Heart right ventricle (tissue), 16 donors: ENCODE measurements at regions not wholly inside any gene's neighbourhood (a gene's known extent, or its start where the extent isn't known, plus 50 kb on each side); places are given as distances from the start of the nearest gene placed in this dataset.

Source experiments
- ATAC-seq, 8 donors: fragments of 200-7000 bp; cut with Tn5 transposase; one replicate each; pipeline ENCODE4 v1.9.1; 2020; ENCODE audit warnings: mild to moderate bottlenecking in 8 of 8, moderate library complexity in 8 of 8, moderate number of reproducible peaks in 1 of 8
- DNase-seq, 2 donors: peaks; one replicate each; pipeline ENCODE4 v3.0.0-alpha.2; 2020
- H3K27ac ChIP-seq, 10 donors: fragments of 200-600 bp; sonication (generic) in 2 of 10; one replicate each; pipeline versions ENCODE4 v1.5.0 to v1.8.0; 2020 to 2022; ENCODE audit warnings: mild to moderate bottlenecking in 3 of 10
- H3K27me3 ChIP-seq, 7 donors: fragments of 200-600 bp; one replicate each; pipeline ENCODE4 v1.8.0; 2021 to 2022; ENCODE audit warnings: mild to moderate bottlenecking in 2 of 7
- H3K36me3 ChIP-seq, 9 donors: fragments of 200-600 bp; sonication (generic) in 1 of 9; one replicate each; pipeline versions ENCODE4 v1.5.0 to v1.8.0; 2020 to 2022; ENCODE audit warnings: mild to moderate bottlenecking in 2 of 9
- H3K4me1 ChIP-seq, 9 donors: fragments of 200-600 bp; sonication (generic) in 1 of 9; one replicate each; pipeline versions ENCODE4 v1.5.0 to v1.8.0; 2020 to 2022; ENCODE audit warnings: mild to moderate bottlenecking in 4 of 9
- H3K4me3 ChIP-seq, 10 donors: fragments of 200-600 bp; sonication (generic) in 2 of 10; one replicate each; pipeline versions ENCODE4 v1.5.0 to v1.8.0; 2020 to 2022; ENCODE audit warnings: mild to moderate bottlenecking in 7 of 10, moderate library complexity in 2 of 10
- H3K9me3 ChIP-seq, 11 donors: fragments of 200-600 bp in 10 of 11; sonication (generic) in 2 of 11; one replicate each; pipeline versions ENCODE4 v1.5.0 to v1.8.0; 2013 to 2022; ENCODE audit warnings: mild to moderate bottlenecking in 2 of 11, control low read depth in 1 of 11, moderate library complexity in 1 of 11
- WGBS, 2 donors: extraction: QIAGEN DNeasy Blood & Tissue Kit; methylation state at CpG; one replicate each; pipeline ENCODE4 v1.1.7; 2013; ENCODE audit warnings: inconsistent platforms in 1 of 2; 5-methylcytosine and 5-hydroxymethylcytosine counted together
- intact Hi-C, 10 donors: fragments of 100-400 bp; cut with DNase I; formaldehyde crosslinking; loops; one replicate each; pipeline versions ENCODE4 v1.11.1 to v1.14.2; 2022
- TF ChIP-seq, protein P1 (sequence below), 9 donors: fragments of 200-600 bp; sonication (generic) in 2 of 9; IDR thresholded peaks; one replicate each; pipeline versions ENCODE4 v1.5.0 to v1.8.0; 2021 to 2022; ENCODE audit warnings: antibody characterized with exemption in 9 of 9, mild to moderate bottlenecking in 5 of 9, moderate library complexity in 1 of 9
- donor health status: Arrhythmogenic right ventricular cardiomyopathy.
- donor health status: ischemic (EF 13 %, LVEDD 7.1; RV severe dilation, severe dysfunction).
- donor health status: healthy with polysubstance abuse.
- donor health status: DM: no; HTN: yes; CAD: no.
- donor health status: DM: no; HTN: no; CAD: no.
- donor health status: ischemic (EF 25% LVEDD 6.9; RV normal size, moderate dysfunction).
- donor health status: ischemic (EF 25% LVEDD 5.7; RV mildly dilated, moderate dysfunction).
- donor health status: healthy.
- donor health status: DM: yes; HTN: yes; CAD: no.
- donor health status: Ischemic cardiomyopathy.
- donor health status: ischemic (EF 35%, LVEDD 5.7; RV mildly dilated, moderate dysfunction).
- donor health status: nonischemic (EF 11% LVEDD 7.7; RV severe dilation, severe dysfunction).
- donor health status: DM: yes; HTN: yes; CAD: no.
- donor health status: PGD.
- donor health status: ischemic (EF 29% LVEDD 5.4; RV normal size, mild dysfunction).
- donor health status: nonischemic (EF 23%, LVEDD 6.1; RV moderate dilation, normal function).

DNA sequence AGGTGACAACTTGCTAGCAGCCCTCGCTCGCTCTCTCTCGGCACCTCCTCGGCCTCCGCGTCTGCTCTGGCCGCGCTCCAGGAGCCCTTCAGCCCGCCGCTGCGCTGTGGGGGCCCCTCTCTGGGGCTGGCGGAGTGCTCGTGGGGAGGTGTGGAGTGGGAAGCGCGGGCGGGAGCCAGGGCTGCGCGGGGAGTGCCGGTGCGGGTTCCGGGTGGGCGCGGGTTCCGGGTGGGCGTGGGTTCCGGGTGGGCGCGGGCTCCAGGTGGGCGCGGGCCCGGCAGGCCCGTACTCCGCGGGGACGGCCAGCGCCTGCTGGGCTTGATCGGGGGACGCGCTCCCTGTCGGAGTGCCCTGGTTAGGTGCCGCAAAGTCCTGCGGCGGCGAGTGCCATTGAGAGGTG lies 384.3 kb downstream of the GPM6A start:
- no peaks in the 10 kb centered on the region for H3K27me3 ChIP-seq
- no peak overlapping the region for H3K4me3 ChIP-seq
- 81 to 82% methylated on average over 35 to 43 of the region's 44 CpGs for WGBS, 2 donors
- ATAC-seq (no peak), DNase-seq (no peak)
- no peaks in the 10 kb centered on the region for H3K36me3 ChIP-seq
- intact Hi-C loops: no loop called here
- TF ChIP-seq, protein P1, sequence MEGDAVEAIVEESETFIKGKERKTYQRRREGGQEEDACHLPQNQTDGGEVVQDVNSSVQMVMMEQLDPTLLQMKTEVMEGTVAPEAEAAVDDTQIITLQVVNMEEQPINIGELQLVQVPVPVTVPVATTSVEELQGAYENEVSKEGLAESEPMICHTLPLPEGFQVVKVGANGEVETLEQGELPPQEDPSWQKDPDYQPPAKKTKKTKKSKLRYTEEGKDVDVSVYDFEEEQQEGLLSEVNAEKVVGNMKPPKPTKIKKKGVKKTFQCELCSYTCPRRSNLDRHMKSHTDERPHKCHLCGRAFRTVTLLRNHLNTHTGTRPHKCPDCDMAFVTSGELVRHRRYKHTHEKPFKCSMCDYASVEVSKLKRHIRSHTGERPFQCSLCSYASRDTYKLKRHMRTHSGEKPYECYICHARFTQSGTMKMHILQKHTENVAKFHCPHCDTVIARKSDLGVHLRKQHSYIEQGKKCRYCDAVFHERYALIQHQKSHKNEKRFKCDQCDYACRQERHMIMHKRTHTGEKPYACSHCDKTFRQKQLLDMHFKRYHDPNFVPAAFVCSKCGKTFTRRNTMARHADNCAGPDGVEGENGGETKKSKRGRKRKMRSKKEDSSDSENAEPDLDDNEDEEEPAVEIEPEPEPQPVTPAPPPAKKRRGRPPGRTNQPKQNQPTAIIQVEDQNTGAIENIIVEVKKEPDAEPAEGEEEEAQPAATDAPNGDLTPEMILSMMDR (IDR thresholded peaks at IDR 0.05): no peak
- peaks cover 0 to 4% (median 0%) of the 10 kb centered on the region in 11 donors for H3K9me3 ChIP-seq
- no peaks in the 10 kb centered on the region for H3K4me1 ChIP-seq
- H3K27ac ChIP-seq: no peak overlapping the region

- WGBS, 2 donors: 46 to 58% methylated on average over 1 of the region's 1 CpG
Observed at GRCh38 chr4:175431694-175432093, 380.4 kb downstream of the GPM6A start.

GRCh38 chr4:175435381-175435783 lies 376.7 kb downstream of the GPM6A start:
- Histone ChIP-seq H3K27me3 (no peaks in the 10 kb centered on the region), H3K36me3 (no peaks in the 10 kb centered on the region), H3K27ac (no peak overlapping the region), H3K4me1 (no peaks in the 10 kb centered on the region), H3K4me3 (no peak overlapping the region), H3K9me3 (no peaks in the 10 kb centered on the region)
- TF ChIP-seq, protein P1 (IDR thresholded peaks at IDR 0.05): no peak
- DNase-seq (no peak), ATAC-seq (no peak)
- intact Hi-C loops: no loop called here
- WGBS, 2 donors: 41 to 47% methylated on average over 4 of the region's 4 CpGs

More at GRCh38 chr4:175431694-175432093, 380.4 kb downstream of the GPM6A start:
- no peaks in the 10 kb centered on the region for H3K36me3 ChIP-seq
- H3K27ac ChIP-seq: no peak overlapping the region
- H3K4me1 ChIP-seq: no peaks in the 10 kb centered on the region
- H3K4me3 ChIP-seq: no peak overlapping the region
- ATAC-seq (no peak), DNase-seq (no peak)
- TF ChIP-seq, protein P1 (IDR thresholded peaks at IDR 0.05): no peak
- no peaks in the 10 kb centered on the region for H3K27me3 ChIP-seq
- intact Hi-C loops: no loop called here
- H3K9me3 ChIP-seq: no peaks in the 10 kb centered on the region

GRCh38 chr4:175436196-175436595 lies 375.9 kb downstream of the GPM6A start:
- intact Hi-C loops: no loop called here

More at GRCh38 chr4:175436196-175436595, 375.9 kb downstream of the GPM6A start:
- H3K27ac ChIP-seq: no peak overlapping the region
- TF ChIP-seq, protein P1 (IDR thresholded peaks at IDR 0.05): no peak
- no peaks in the 10 kb centered on the region for H3K36me3 ChIP-seq
- H3K27me3 ChIP-seq: no peaks in the 10 kb centered on the region
- no peaks in the 10 kb centered on the region for H3K9me3 ChIP-seq
- DNase-seq: no peak
- H3K4me1 ChIP-seq: no peaks in the 10 kb centered on the region
- no peak overlapping the region for H3K4me3 ChIP-seq
- no peak for ATAC-seq
- 87 to 89% methylated on average over 1 of the region's 1 CpG for WGBS, 2 donors
